ENCODE measurements at regions not wholly inside any gene's neighbourhood (a gene's known extent, or its start where the extent isn't known, plus 50 kb on each side); places are given as distances from the start of the nearest gene placed in this dataset.

- POLR2A ChIA-PET, result no interaction called here
- CTCF ChIA-PET, result no interaction called here
- H3K36me3 Mint-ChIP-seq (ENCODE audit: low read depth), result no peaks in the 10 kb centered on the region
- no peak for ATAC-seq (ENCODE audit: low read depth)
- H3K4me3 Mint-ChIP-seq, result no peak overlapping the region
- no peaks in the 10 kb centered on the region for H3K9me3 Mint-ChIP-seq
- TF ChIP-seq CTCF (IDR thresholded peaks at IDR 0.05), result no peak
- DNase-seq, result no peak
- H3K27me3 Mint-ChIP-seq, result no peaks in the 10 kb centered on the region
- no peaks in the 10 kb centered on the region for H3K4me1 Mint-ChIP-seq
- intact Hi-C loops (cut with micrococcal nuclease), result no loop called here
- no peak overlapping the region for H3K27ac Mint-ChIP-seq
Measured at GRCh38 chr6:139551376-139551775, 176.9 kb upstream of the CITED2 start.

GRCh38 chr6:139550361-139550760, 175.9 kb upstream of the CITED2 start:
- ATAC-seq (ENCODE audit: low read depth), result no peak
- H3K36me3 Mint-ChIP-seq (ENCODE audit: low read depth), result no peaks in the 10 kb centered on the region
- intact Hi-C loops (cut with micrococcal nuclease), result no loop called here
- H3K9me3 Mint-ChIP-seq, result no peaks in the 10 kb centered on the region
- no peak overlapping the region for H3K27ac Mint-ChIP-seq
- ChIA-PET POLR2A (no interaction called here), CTCF (no interaction called here)
- no peaks in the 10 kb centered on the region for H3K27me3 Mint-ChIP-seq
- H3K4me1 Mint-ChIP-seq, result no peaks in the 10 kb centered on the region
- no peak for DNase-seq
- no peak for TF ChIP-seq CTCF (IDR thresholded peaks at IDR 0.05)
- no peak overlapping the region for H3K4me3 Mint-ChIP-seq

GRCh38 chr6:139549561-139550070, 175.2 kb upstream of the CITED2 start:
- Mint-ChIP-seq H3K36me3 (ENCODE audit: low read depth) (no peaks in the 10 kb centered on the region), H3K27me3 (no peaks in the 10 kb centered on the region), H3K27ac (no peak overlapping the region), H3K4me3 (no peak overlapping the region), H3K9me3 (no peaks in the 10 kb centered on the region), H3K4me1 (no peaks in the 10 kb centered on the region)
- ChIA-PET CTCF (no interaction called here), POLR2A (no interaction called here)
- no peak for TF ChIP-seq CTCF (IDR thresholded peaks at IDR 0.05)
- DNase-seq (no peak), ATAC-seq (ENCODE audit: low read depth) (no peak)
- intact Hi-C loops (cut with micrococcal nuclease), result no loop called here

GRCh38 chr6:139547804-139548203, 173.4 kb upstream of the CITED2 start:
- ChIA-PET POLR2A (no interaction called here), CTCF (no interaction called here)
- intact Hi-C loops (cut with micrococcal nuclease), result no loop called here
- Mint-ChIP-seq H3K27ac (no peak overlapping the region), H3K9me3 (no peaks in the 10 kb centered on the region), H3K36me3 (ENCODE audit: low read depth) (no peaks in the 10 kb centered on the region), H3K4me3 (no peak overlapping the region), H3K27me3 (no peaks in the 10 kb centered on the region), H3K4me1 (no peaks in the 10 kb centered on the region)
- no peak for ATAC-seq (ENCODE audit: low read depth)
- TF ChIP-seq CTCF (IDR thresholded peaks at IDR 0.05), result no peak
- DNase-seq, result no peak

- no peak overlapping the region for H3K27ac Mint-ChIP-seq
- intact Hi-C loops (cut with micrococcal nuclease), result no loop called here
- CTCF ChIA-PET, result no interaction called here
- ATAC-seq (ENCODE audit: low read depth), result no peak
- no peak for TF ChIP-seq CTCF (IDR thresholded peaks at IDR 0.05)
- no peaks in the 10 kb centered on the region for H3K4me1 Mint-ChIP-seq
- H3K4me3 Mint-ChIP-seq, result no peak overlapping the region
- DNase-seq, result no peak
- no peaks in the 10 kb centered on the region for H3K36me3 Mint-ChIP-seq (ENCODE audit: low read depth)
- POLR2A ChIA-PET, result no interaction called here
- H3K27me3 Mint-ChIP-seq, result no peaks in the 10 kb centered on the region
- no peaks in the 10 kb centered on the region for H3K9me3 Mint-ChIP-seq
Measured at GRCh38 chr6:139547122-139547776, 172.8 kb upstream of the CITED2 start.
